Prostate gland (tissue), 2 donors: ENCODE measurements at regions not wholly inside any gene's neighbourhood (a gene's known extent, or its start where the extent isn't known, plus 50 kb on each side); places are given as distances from the start of the nearest gene placed in this dataset.

ENCODE experiments used
- DNase-seq: peaks from one replicate; pipeline ENCODE4 v3.0.0-alpha.2; 2019; ENCODE audit warnings: low spot score
- H3K27ac ChIP-seq, 2 donors: fragments of 200-600 bp; sonication (generic); 2 replicates each; pipeline ENCODE4 v1.5.1; 2017 to 2019
- H3K27me3 ChIP-seq: fragments of 200-600 bp; sonication (generic); replicated peaks from 2 replicates; pipeline ENCODE4 v1.5.1; 2019; ENCODE audit not compliant: insufficient read depth
- H3K36me3 ChIP-seq, 2 donors: fragments of 200-600 bp; sonication (generic); 1 replicate in 1 of 2; 2 replicates in 1 of 2; pipeline versions ENCODE4 v1.5.1 to v1.8.1; 2017 to 2019
- H3K4me1 ChIP-seq: fragments of 200-600 bp; sonication (generic); replicated peaks from 2 replicates; pipeline ENCODE4 v1.5.1; 2019
- H3K4me3 ChIP-seq, 2 donors: fragments of 200-600 bp; sonication (generic); 2 replicates each; pipeline ENCODE4 v1.5.1; 2017 to 2019
- H3K9me3 ChIP-seq: fragments of 200-600 bp; sonication (generic); 2 replicates; pipeline ENCODE4 v1.5.1; 2017
- POLR2A ChIP-seq: fragments of 450-650 bp; IDR thresholded peaks from one replicate; pipeline ENCODE4 v1.6.1; 2016; ENCODE audit warnings: antibody characterized with exemption, mild to moderate bottlenecking
- POLR2AphosphoS5 ChIP-seq: sonication (generic); formaldehyde crosslinking; IDR thresholded peaks from one replicate; pipeline ENCODE4 v1.6.1; 2017; ENCODE audit warnings: antibody characterized with exemption
- WGBS: methylation state at CpG from one replicate; pipeline ENCODE4 v1.1.5; 2018; 5-methylcytosine and 5-hydroxymethylcytosine counted together
- intact Hi-C: fragments of 100-400 bp; cut with DNase I; formaldehyde crosslinking; loops from one replicate; pipeline ENCODE4 v1.14.2; 2022
- TF ChIP-seq, protein P1 (sequence below), 4 experiments: fragments of 200-600 bp in 2 of 4; fragments of 450-650 bp in 2 of 4; sonication (generic) in 2 of 4; IDR thresholded peaks; 1 replicate in 3 of 4; 2 replicates in 1 of 4; pipeline ENCODE4 v1.5.1; 2016 to 2019; ENCODE audit warnings: antibody characterized with exemption in 4 of 4, mild to moderate bottlenecking in 2 of 4, moderate library complexity in 2 of 4

- H3K27me3 ChIP-seq, result no peaks in the 10 kb centered on the region
- no peak for DNase-seq
- H3K4me1 ChIP-seq, result no peaks in the 10 kb centered on the region
- H3K9me3 ChIP-seq, result no peaks in the 10 kb centered on the region
- H3K36me3 ChIP-seq, result no peaks in the 10 kb centered on the region
- no peak overlapping the region for H3K27ac ChIP-seq
- intact Hi-C loops, result no loop called here
- H3K4me3 ChIP-seq, result no peak overlapping the region
- 89% methylated on average over 2 of the region's 2 CpGs for WGBS
- TF ChIP-seq POLR2A (no peak), POLR2AphosphoS5 (no peak)
- TF ChIP-seq, protein P1, sequence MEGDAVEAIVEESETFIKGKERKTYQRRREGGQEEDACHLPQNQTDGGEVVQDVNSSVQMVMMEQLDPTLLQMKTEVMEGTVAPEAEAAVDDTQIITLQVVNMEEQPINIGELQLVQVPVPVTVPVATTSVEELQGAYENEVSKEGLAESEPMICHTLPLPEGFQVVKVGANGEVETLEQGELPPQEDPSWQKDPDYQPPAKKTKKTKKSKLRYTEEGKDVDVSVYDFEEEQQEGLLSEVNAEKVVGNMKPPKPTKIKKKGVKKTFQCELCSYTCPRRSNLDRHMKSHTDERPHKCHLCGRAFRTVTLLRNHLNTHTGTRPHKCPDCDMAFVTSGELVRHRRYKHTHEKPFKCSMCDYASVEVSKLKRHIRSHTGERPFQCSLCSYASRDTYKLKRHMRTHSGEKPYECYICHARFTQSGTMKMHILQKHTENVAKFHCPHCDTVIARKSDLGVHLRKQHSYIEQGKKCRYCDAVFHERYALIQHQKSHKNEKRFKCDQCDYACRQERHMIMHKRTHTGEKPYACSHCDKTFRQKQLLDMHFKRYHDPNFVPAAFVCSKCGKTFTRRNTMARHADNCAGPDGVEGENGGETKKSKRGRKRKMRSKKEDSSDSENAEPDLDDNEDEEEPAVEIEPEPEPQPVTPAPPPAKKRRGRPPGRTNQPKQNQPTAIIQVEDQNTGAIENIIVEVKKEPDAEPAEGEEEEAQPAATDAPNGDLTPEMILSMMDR (IDR thresholded peaks at IDR 0.05), result no peak
Measured at GRCh38 chr4:178611062-178611461, 1168.8 kb upstream of the AGA start.

GRCh38 chr4:178612733-178613132 lies 1170.5 kb upstream of the AGA start:
- H3K4me3 ChIP-seq, result no peak overlapping the region
- intact Hi-C loops, result no loop called here
- TF ChIP-seq POLR2AphosphoS5, result no peak
- no peak for DNase-seq
- no peaks in the 10 kb centered on the region for H3K36me3 ChIP-seq
- H3K9me3 ChIP-seq, result no peaks in the 10 kb centered on the region
- H3K27ac ChIP-seq, result no peak overlapping the region
- H3K4me1 ChIP-seq, result no peaks in the 10 kb centered on the region
- no peaks in the 10 kb centered on the region for H3K27me3 ChIP-seq
- WGBS, result 29% methylated on average over 4 of the region's 4 CpGs

GRCh38 chr4:178632415-178632814 lies 1190.2 kb upstream of the AGA start:
- intact Hi-C loops, result no loop called here
- no peaks in the 10 kb centered on the region for H3K27me3 ChIP-seq
- no peaks in the 10 kb centered on the region for H3K4me1 ChIP-seq
- no peaks in the 10 kb centered on the region for H3K36me3 ChIP-seq
- no peaks in the 10 kb centered on the region for H3K9me3 ChIP-seq
- no peak overlapping the region for H3K27ac ChIP-seq
- TF ChIP-seq, protein P1 (IDR thresholded peaks at IDR 0.05), result no peak
- TF ChIP-seq POLR2AphosphoS5 (no peak), POLR2A (no peak)
- DNase-seq, result no peak
- H3K4me3 ChIP-seq, result no peak overlapping the region
- WGBS, result 84% methylated on average over 1 of the region's 1 CpG

DNA sequence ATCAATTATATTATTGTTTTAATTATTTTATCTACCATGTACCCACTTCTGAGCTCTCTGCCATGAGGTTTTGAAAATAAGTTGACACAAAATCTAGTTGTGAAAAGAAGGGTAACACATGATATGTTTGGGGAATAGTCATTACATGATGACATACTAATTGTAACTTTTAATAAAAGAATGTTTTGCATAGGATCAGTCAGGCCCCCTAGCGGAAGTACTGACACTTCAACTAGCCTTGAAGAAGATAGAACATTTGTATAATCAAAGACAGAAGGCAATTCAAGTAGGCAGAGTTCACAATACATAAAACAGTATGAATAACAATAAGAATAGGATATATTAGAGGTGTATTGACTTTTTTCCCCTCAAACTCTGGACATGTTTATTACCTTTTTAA lies 1191.0 kb upstream of the AGA start:
- Histone ChIP-seq H3K4me3 (no peak overlapping the region), H3K36me3 (no peaks in the 10 kb centered on the region), H3K27ac (no peak overlapping the region), H3K9me3 (no peaks in the 10 kb centered on the region), H3K27me3 (no peaks in the 10 kb centered on the region), H3K4me1 (no peaks in the 10 kb centered on the region)
- 67% methylated on average over 1 of the region's 1 CpG for WGBS
- DNase-seq, result no peak
- intact Hi-C loops, result no loop called here
- TF ChIP-seq POLR2AphosphoS5 (no peak), POLR2A (no peak)
- TF ChIP-seq, protein P1 (IDR thresholded peaks at IDR 0.05), result no peak

DNA sequence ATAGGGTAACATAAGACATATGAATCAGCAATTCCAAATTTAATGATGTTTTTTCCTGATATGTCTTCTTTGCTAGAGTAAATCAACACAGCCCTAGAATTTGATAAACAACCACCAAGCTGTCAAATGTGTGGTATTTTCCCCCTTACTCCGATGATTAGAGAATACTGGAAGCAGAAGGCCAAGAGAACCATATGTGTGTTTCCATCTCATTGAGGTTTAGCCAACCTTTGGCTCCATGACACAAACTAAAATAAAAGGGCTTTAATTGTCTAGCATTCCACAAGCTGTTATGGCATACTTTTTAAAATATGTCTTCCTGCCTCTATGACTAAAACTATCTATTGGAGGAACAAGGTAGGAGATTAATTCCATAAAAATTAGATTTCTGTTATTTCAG lies 1222.4 kb upstream of the AGA start:
- no peaks in the 10 kb centered on the region for H3K36me3 ChIP-seq
- no peak overlapping the region for H3K4me3 ChIP-seq
- no peak for DNase-seq
- no peak overlapping the region for H3K27ac ChIP-seq
- no peaks in the 10 kb centered on the region for H3K4me1 ChIP-seq
- H3K9me3 ChIP-seq, result no peaks in the 10 kb centered on the region
- no peaks in the 10 kb centered on the region for H3K27me3 ChIP-seq
- intact Hi-C loops, result no loop called here
- no peak for TF ChIP-seq POLR2AphosphoS5
- TF ChIP-seq, protein P1 (IDR thresholded peaks at IDR 0.05), result no peak
- no peak for TF ChIP-seq POLR2A
- 88% methylated on average over 1 of the region's 1 CpG for WGBS
